AML-193 (cell line): ENCODE measurements at regions not wholly inside any gene's neighbourhood (a gene's known extent, or its start where the extent isn't known, plus 50 kb on each side); places are given as distances from the start of the nearest gene placed in this dataset.

Source experiments
- DNase-seq, 2 experiments: peaks; one replicate each; lab custom pipeline; 2025; lab: John Stamatoyannopoulos, UW

DNA sequence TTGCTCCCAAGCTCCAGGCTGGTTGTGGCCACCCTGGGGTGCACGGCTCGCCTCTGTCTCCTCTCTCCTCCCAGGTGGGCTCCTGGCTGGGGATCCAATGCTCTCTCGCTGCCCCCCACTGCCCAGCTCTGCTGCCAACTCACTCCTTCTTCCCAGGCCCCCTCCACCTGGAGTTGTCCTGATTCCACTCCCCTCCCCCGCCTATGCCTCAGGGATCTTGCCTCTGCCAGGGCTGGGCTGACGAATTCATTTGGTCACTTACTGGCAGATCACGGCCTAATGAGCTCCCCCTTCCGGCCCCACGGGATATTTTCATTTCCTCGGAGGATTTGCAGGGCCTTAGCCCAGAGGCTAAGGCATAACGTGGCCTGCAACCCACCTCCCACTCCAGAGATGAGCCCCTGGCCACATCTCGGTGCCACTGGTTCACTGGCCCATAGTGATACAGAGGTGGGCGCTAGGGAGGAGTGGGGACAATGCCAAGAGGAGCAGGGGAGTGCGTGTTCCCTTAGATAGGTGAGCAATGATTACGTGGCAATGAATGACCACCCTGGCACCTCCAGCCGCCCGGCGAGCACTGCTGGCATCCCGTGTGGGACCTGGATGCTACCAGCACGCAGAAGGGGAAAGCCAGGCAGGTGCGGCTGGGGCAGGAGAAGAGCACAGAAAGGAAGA is 344.6 kb upstream of the SHH start:
- DNase-seq = no peak

GRCh38 chr7:156155988-156156733 is 343.9 kb upstream of the SHH start:
- DNase-seq = no peak

- no peak for DNase-seq
Observed at GRCh38 chr7:156153590-156153989, 341.3 kb upstream of the SHH start.

DNA sequence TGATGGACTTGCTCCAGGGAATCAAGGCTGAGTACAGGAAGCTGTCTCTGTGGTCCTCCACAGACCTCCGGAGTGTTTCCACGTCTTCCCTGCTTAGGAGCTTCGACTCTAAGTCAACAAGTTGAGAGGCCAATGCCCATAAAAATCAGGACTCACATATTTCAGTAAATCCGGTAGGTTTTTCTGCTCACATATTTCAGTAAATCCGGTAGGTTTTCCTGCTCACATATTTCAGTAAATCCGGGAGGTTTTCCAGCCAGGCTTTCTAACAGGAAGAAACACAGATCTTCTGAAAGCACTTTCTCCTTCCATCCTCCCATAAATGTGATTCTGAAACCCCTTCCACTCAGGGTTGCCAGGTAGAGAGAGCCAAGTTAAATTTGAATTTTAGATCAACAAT is 340.1 kb upstream of the SHH start:
- DNase-seq = no peak

DNA sequence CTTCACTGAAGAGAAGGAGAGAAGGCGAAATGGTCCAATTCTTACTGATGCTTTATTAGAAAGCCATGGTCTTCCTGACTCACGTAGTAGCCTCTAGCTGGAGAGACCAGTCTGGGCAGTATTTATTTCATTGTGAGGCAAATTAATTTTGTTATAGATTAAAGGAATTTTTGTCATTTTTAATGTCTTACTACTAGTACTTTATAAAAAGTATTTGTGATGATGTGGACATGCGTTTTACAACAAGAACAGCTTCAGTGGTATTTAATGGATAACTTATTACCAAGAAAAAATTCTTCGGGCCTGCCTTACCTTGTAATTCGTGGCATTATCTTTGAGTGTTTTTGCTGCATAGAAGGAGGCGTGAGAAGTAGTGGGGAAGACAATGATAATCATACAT is 339.4 kb upstream of the SHH start:
- no peak for DNase-seq

GRCh38 chr7:156151078-156151477 is 338.8 kb upstream of the SHH start:
- no peak for DNase-seq

DNA sequence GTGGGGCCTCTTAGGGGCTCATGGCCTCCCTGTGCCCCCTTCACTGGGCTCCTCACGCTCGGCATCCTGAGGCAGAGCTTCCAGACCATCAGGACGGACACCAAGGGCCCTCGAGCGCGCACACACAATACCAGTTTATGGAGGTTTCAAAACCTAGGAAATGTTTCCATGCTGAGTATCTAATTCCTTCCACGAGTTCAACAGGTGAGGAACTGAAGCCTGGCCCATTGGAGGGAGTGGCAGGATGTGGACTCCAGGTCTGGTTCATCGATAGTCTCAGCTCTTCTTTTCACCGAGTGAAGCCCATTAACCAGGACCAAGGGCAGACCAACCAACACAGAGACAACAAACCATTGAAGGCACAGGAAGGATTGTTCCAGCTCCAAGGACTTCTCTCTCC is 336.7 kb upstream of the SHH start:
- no peak for DNase-seq

DNA sequence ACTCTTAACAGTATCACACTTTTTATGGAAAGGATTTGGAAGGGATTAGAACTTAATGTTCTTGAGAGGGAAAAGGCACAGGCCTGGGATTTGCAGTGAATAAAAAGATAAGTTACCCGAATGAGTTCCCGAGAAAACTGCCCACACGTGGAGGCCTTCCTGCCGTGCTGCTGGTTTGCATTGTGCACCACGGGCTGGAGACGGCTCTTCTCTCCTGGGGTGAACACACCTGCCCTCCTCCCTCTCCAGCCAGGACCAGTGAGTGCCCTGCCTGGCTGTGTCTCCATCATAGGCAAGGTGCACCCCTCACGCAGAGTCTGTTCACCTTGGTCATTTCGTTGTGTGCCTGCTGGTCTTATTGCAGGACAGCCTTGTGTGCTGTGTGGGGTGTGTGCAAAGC is 336.3 kb upstream of the SHH start:
- DNase-seq = no peak

GRCh38 chr7:156147756-156148504 is 335.7 kb upstream of the SHH start:
- DNase-seq = no peak

GRCh38 chr7:156147104-156147503 is 334.8 kb upstream of the SHH start:
- DNase-seq = no peak

DNA sequence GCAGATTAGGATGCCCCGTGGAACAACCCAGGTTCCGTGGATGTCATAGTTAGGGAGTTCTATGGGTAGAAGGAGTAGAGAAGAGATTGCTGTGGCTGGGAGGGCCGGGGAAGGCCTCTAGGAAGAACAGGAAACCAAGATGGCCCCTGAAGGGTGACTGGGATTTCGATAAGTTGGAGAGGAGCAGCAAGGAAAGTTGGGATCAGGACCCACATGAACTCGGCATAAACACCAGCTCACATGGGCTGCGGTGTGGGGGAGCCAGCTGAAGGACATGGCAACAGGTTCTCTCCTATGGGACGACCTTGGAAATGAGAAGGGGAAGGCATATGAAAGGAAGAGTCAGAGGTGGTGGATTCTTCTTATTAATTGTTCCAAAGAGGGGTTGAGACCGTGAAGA is 333.7 kb upstream of the SHH start:
- DNase-seq = no peak

- DNase-seq = no peak
Observed at GRCh38 chr7:156145184-156145583, 332.9 kb upstream of the SHH start.

- no peak for DNase-seq
Observed at GRCh38 chr7:156143683-156144082, 331.4 kb upstream of the SHH start.

- DNase-seq = no peak
Observed at GRCh38 chr7:156143158-156143557, 330.9 kb upstream of the SHH start.

- no peak for DNase-seq
Observed at GRCh38 chr7:156141941-156142340, 329.7 kb upstream of the SHH start.

GRCh38 chr7:156140896-156141295 is 328.6 kb upstream of the SHH start:
- DNase-seq = no peak

DNA sequence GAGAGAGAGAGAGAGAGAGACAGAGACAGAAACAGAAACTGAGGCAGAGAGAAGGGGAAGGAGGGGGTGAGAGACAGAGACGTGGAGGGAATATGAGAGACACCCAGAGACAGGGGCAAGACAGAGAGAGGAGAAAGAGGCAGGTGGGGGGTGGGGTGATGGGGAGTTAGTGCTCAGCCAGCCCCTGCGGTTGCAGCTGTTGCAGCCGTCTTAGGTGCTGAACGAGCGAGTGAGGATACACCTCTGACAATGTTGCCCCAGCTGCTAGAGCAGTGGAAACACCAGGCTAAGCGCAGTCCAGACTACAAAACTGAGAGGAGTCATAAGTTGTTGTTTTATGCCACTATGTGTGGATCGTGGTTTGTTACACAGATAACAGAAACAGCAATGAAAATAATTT is 328.2 kb upstream of the SHH start:
- DNase-seq = no peak

DNA sequence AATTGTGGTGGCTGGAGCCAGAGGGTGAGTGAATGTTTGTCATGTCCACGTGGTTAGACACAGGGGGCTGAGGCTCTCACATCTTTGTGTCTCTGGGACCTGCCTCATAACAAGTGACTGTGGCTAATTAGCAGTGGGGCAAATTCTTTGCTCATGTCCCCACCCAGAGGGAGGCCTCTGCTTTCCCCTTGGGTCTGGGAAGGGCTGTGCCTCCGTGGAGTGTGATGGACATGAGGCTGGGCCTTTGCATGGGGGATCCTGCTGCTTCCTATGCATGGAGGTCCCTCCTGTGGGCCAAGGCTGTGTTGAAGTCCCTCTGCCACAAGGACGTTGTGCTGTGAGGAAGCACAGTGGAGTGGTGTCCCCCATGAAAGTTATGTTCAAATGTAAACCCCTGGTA is 327.4 kb upstream of the SHH start:
- DNase-seq = no peak

DNA sequence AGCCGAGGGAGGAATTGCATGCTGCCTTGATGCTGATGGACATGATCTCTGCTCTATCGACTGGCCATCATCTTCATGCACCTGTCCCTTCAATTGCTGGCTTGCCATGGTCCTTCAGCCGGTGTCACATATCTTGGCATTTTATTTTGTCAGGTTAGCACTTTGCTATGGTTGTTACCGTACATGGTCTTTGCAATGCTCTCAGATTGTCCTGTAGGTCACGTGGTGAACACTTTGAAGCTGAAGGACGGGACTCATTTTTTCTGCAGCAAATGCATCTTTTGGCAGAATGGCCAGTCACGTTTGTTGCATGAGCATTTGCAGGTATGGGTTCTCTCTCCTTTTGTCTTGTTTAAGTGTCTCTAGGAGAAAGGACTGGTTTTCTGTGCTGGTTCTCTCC is 326.8 kb upstream of the SHH start:
- no peak for DNase-seq

- no peak for DNase-seq
Observed at GRCh38 chr7:156131881-156132280, 319.6 kb upstream of the SHH start.

GRCh38 chr7:156129522-156129921 is 317.3 kb upstream of the SHH start:
- no peak for DNase-seq

GRCh38 chr7:156128496-156128895 is 316.2 kb upstream of the SHH start:
- DNase-seq = no peak
